Activated CD8-positive, alpha-beta T cell treated with anti-CD3 and anti-CD28 coated beads for 36 hours (primary cell): ENCODE measurements at regions not wholly inside any gene's neighbourhood (a gene's known extent, or its start where the extent isn't known, plus 50 kb on each side); places are given as distances from the start of the nearest gene placed in this dataset.

Source experiments
- ATAC-seq: fragments of 200-7000 bp; cut with Tn5 transposase; one replicate; pipeline ENCODE4 v1.10.0; 2021; ENCODE audit warnings: mild to moderate bottlenecking, moderate library complexity
- CTCF ChIA-PET: fragments of 350-600 bp; sonication (Branson Sonifier 250); formaldehyde crosslinking; loops from one replicate; lab custom pipeline; 2021; ENCODE audit warnings: antibody characterized with exemption; lab: Charles Lee
- POLR2A ChIA-PET: fragments of 350-600 bp; sonication (Branson Sonifier 250); formaldehyde crosslinking; loops from one replicate; lab custom pipeline; 2021; ENCODE audit warnings: antibody characterized with exemption; lab: Charles Lee
- DNase-seq: peaks from one replicate; pipeline ENCODE4 v3.0.0-alpha.2; 2020
- H3K27ac Mint-ChIP-seq: one replicate; pipeline ENCODE4 v1.8.0; 2021; ENCODE audit warnings: mild to moderate bottlenecking, mixed read lengths
- H3K27me3 Mint-ChIP-seq: one replicate; pipeline ENCODE4 v1.8.0; 2021; ENCODE audit warnings: mixed read lengths
- H3K36me3 Mint-ChIP-seq: one replicate; pipeline ENCODE4 v1.8.0; 2021; ENCODE audit warnings: low read depth, mixed read lengths
- H3K4me1 Mint-ChIP-seq: one replicate; pipeline ENCODE4 v1.8.0; 2021; ENCODE audit warnings: low read depth, mixed read lengths
- H3K4me3 Mint-ChIP-seq: one replicate; pipeline ENCODE4 v1.8.0; 2021; ENCODE audit warnings: mild to moderate bottlenecking, moderate library complexity, mixed read lengths
- H3K9me3 Mint-ChIP-seq: one replicate; pipeline ENCODE4 v1.8.0; 2021; ENCODE audit warnings: mixed read lengths
- intact Hi-C: fragments of 100-400 bp; cut with micrococcal nuclease; formaldehyde crosslinking; loops from one replicate; pipeline ENCODE4 v1.10.0; 2022
- TF ChIP-seq, protein P1 (sequence below): fragments of 200-600 bp; IDR thresholded peaks from one replicate; pipeline ENCODE4 v1.8.0; 2022; ENCODE audit warnings: antibody characterized with exemption, mild to moderate bottlenecking

DNA sequence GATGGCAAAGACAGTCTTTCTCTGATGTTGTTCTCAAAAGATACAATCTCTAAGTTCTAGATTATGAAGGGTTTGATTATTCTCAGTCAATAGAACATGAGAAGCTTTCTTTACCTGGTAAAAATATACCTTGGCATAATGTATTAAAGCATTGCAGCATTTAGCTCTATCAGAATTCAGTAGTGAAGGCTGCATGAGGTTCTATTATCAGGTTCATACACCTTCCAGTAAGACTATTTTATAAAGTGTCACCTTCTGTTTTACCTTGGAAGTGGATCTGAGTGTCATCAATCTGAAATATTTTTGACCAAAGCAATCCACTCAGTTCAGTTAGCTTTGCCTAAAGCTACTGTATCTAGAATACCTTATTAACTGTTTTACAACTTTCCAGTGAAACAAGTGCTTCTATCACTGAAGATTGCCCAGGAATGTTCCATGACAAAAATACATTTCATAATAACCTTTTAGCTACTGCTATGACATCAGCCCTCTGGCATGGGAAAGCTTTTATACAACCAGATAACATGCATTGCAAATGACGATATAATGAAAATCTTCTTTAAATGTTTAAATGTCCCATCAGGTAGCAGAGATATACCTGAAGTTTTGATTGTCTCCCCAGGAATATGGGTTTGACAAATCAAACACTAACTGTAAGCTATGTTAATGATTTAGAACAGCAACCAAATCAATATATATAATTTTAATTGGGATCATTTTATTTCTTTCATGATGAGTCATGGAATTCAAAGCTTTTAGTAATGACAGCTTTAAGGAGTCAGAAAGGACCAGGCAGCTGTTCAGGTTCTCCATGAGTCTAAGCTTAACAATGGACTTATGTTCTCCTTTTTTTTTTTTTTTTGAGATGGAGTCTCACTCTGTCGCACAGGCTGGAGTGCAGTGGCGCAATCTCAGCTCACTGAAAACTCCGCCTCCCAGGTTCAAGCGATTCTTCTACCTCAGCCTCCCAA, 72.2 kb downstream of the UFM1 start:
- peaks cover 2% of the 10 kb centered on the region for H3K27me3 Mint-ChIP-seq
- no peaks in the 10 kb centered on the region for H3K36me3 Mint-ChIP-seq
- no peak overlapping the region for H3K27ac Mint-ChIP-seq
- TF ChIP-seq, protein P1, sequence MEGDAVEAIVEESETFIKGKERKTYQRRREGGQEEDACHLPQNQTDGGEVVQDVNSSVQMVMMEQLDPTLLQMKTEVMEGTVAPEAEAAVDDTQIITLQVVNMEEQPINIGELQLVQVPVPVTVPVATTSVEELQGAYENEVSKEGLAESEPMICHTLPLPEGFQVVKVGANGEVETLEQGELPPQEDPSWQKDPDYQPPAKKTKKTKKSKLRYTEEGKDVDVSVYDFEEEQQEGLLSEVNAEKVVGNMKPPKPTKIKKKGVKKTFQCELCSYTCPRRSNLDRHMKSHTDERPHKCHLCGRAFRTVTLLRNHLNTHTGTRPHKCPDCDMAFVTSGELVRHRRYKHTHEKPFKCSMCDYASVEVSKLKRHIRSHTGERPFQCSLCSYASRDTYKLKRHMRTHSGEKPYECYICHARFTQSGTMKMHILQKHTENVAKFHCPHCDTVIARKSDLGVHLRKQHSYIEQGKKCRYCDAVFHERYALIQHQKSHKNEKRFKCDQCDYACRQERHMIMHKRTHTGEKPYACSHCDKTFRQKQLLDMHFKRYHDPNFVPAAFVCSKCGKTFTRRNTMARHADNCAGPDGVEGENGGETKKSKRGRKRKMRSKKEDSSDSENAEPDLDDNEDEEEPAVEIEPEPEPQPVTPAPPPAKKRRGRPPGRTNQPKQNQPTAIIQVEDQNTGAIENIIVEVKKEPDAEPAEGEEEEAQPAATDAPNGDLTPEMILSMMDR = no peak
- ChIA-PET CTCF (no interaction called here), POLR2A (no interaction called here)
- H3K9me3 Mint-ChIP-seq = no peaks in the 10 kb centered on the region
- DNase-seq (no peak), ATAC-seq (no peak)
- H3K4me3 Mint-ChIP-seq = no peak overlapping the region
- intact Hi-C loops = no loop called here
- no peaks in the 10 kb centered on the region for H3K4me1 Mint-ChIP-seq

GRCh38 chr13:38429916-38430315, 80.3 kb downstream of the UFM1 start:
- peaks cover 3% of the 10 kb centered on the region for H3K9me3 Mint-ChIP-seq
- CTCF ChIA-PET = no interaction called here
- DNase-seq (no peak), ATAC-seq (no peak)
- no peaks in the 10 kb centered on the region for H3K4me1 Mint-ChIP-seq
- no peaks in the 10 kb centered on the region for H3K36me3 Mint-ChIP-seq
- H3K27me3 Mint-ChIP-seq = peaks cover 7% of the 10 kb centered on the region
- TF ChIP-seq, protein P1 = no peak
- no peak overlapping the region for H3K27ac Mint-ChIP-seq
- intact Hi-C loops = no loop called here
- H3K4me3 Mint-ChIP-seq = no peak overlapping the region
- POLR2A ChIA-PET = no interaction called here

DNA sequence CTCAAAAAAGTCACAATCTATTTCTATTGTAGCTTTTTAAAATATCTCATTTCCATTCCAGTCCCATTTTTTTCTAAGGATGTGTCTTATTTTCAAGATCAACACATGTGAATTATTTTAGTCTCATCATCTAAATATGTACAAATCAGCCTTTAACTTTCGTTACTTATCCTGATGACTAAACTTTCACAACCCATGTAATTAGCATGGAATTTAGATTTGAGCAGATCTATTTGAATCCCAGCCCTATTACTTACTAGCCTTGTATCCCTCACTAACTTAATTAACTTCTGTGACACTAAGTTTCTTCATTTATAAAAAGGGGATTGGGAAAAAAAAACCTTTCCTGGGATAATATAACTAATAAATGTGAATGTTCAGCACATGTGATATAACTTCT, 81.1 kb downstream of the UFM1 start:
- POLR2A ChIA-PET = no interaction called here
- DNase-seq = no peak
- H3K4me1 Mint-ChIP-seq = no peaks in the 10 kb centered on the region
- no peak overlapping the region for H3K27ac Mint-ChIP-seq
- TF ChIP-seq, protein P1 = no peak
- intact Hi-C loops = no loop called here
- CTCF ChIA-PET = no interaction called here
- H3K4me3 Mint-ChIP-seq = no peak overlapping the region
- peaks cover 7% of the 10 kb centered on the region for H3K27me3 Mint-ChIP-seq
- no peak for ATAC-seq
- H3K36me3 Mint-ChIP-seq = no peaks in the 10 kb centered on the region
- H3K9me3 Mint-ChIP-seq = peaks cover 3% of the 10 kb centered on the region

- Mint-ChIP-seq H3K36me3 (no peaks in the 10 kb centered on the region), H3K27ac (no peak overlapping the region), H3K4me1 (no peaks in the 10 kb centered on the region), H3K4me3 (no peak overlapping the region), H3K9me3 (no peaks in the 10 kb centered on the region), H3K27me3 (no peaks in the 10 kb centered on the region)
- intact Hi-C loops = no loop called here
- TF ChIP-seq, protein P1 = no peak
- ATAC-seq (no peak), DNase-seq (no peak)
- POLR2A ChIA-PET = no interaction called here
- CTCF ChIA-PET = no interaction called here
Observed at GRCh38 chr13:38440666-38441065, 91.0 kb downstream of the UFM1 start.

DNA sequence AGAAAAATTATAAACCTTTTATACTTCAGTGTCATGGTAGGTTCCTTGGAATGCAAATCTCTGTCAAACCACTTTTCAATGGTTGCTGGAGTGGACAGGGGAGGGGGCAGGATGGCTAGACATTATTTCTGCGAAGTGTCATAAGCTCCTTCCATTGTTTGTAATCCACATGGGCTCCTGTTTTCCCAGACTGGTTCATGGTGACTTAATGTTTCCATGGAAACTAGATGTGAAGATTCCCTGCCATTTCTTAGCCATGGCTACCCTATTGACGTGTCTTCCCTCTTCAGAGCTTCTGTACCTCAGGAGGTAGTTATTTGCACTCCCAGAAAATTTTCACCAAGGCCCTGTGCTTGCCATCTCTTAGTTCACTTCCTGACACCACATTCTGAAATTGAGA, 95.3 kb downstream of the UFM1 start:
- H3K9me3 Mint-ChIP-seq = no peaks in the 10 kb centered on the region
- TF ChIP-seq, protein P1 = no peak
- H3K4me3 Mint-ChIP-seq = no peak overlapping the region
- no peak for ATAC-seq
- ChIA-PET CTCF (interaction anchor here (0.6 kb wide), 1 partner anchor 187 kb away, joined by 3 read pairs; no protein-coding TSS in a partner anchor), POLR2A (no interaction called here)
- intact Hi-C loops = no loop called here
- no peaks in the 10 kb centered on the region for H3K4me1 Mint-ChIP-seq
- H3K27me3 Mint-ChIP-seq = no peaks in the 10 kb centered on the region
- no peak overlapping the region for H3K27ac Mint-ChIP-seq
- H3K36me3 Mint-ChIP-seq = no peaks in the 10 kb centered on the region
- DNase-seq = no peak
